ENCODE measurements at regions not wholly inside any gene's neighbourhood (a gene's known extent, or its start where the extent isn't known, plus 50 kb on each side); places are given as distances from the start of the nearest gene placed in this dataset.

DNA sequence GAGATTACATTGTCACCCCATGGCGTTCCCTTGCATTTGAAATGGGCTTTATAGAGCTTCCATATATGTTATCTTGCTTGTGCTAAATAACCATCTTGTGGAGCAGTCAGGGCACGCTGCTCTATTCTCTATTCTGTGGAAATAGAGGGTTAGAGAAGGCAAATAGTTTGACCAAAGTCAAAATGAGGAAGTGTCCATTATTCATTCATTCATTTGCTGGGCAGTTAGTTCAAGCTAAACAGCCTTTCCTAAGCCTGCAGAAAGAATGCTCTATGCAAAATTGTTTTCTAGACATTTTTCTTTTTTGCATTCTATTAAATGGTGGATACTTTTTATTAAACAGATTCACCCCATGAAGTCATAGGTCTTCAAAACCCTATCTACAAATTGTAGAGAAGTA, 67.8 kb upstream of the ELAC2 start:
- Histone ChIP-seq H3K4me2 (ENCODE audit: extremely low read depth, insufficient read depth, low read length) (no peak overlapping the region), H3K27ac (ENCODE audit: insufficient read depth, low read length) (no peak overlapping the region), H4K20me1 (ENCODE audit: control insufficient read depth, extremely low read depth, insufficient read depth, low read length) (no peaks in the 10 kb centered on the region), H3K79me2 (ENCODE audit: control insufficient read depth, insufficient read depth, low read length) (no peaks in the 10 kb centered on the region), H2AFZ (ENCODE audit: low read length) (no peak overlapping the region), H3K36me3 (ENCODE audit: control insufficient read depth, insufficient read depth, low read length) (no peaks in the 10 kb centered on the region), H3K27me3 (ENCODE audit: control insufficient read depth, insufficient read depth, low read length) (no peaks in the 10 kb centered on the region), H3K9me3 (ENCODE audit: control insufficient read depth, insufficient read depth, low read depth, low read length) (no peaks in the 10 kb centered on the region), H3K9ac (ENCODE audit: insufficient read depth, low read length) (no peak overlapping the region), H3K4me1 (ENCODE audit: control insufficient read depth, extremely low read depth, insufficient read depth, low read length) (no peaks in the 10 kb centered on the region), H3K4me3 (replicated peaks in 1 of 4; ENCODE audit: control extremely low read depth in 1 of 4, insufficient read depth in 1 of 4, low read depth in 3 of 4, low read length in 4 of 4) (no peak overlapping the region)
- TF ChIP-seq, protein P1, sequence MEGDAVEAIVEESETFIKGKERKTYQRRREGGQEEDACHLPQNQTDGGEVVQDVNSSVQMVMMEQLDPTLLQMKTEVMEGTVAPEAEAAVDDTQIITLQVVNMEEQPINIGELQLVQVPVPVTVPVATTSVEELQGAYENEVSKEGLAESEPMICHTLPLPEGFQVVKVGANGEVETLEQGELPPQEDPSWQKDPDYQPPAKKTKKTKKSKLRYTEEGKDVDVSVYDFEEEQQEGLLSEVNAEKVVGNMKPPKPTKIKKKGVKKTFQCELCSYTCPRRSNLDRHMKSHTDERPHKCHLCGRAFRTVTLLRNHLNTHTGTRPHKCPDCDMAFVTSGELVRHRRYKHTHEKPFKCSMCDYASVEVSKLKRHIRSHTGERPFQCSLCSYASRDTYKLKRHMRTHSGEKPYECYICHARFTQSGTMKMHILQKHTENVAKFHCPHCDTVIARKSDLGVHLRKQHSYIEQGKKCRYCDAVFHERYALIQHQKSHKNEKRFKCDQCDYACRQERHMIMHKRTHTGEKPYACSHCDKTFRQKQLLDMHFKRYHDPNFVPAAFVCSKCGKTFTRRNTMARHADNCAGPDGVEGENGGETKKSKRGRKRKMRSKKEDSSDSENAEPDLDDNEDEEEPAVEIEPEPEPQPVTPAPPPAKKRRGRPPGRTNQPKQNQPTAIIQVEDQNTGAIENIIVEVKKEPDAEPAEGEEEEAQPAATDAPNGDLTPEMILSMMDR (conservative IDR thresholded peaks at IDR 0.05 in 1 of 2, IDR thresholded peaks at IDR 0.05 in 1 of 2; ENCODE audit: low read depth in 1 of 2, low read length in 2 of 2) = no peak
- TF ChIP-seq EZH2 (IDR thresholded peaks at IDR 0.05; ENCODE audit: low read length, missing control alignments) = no peak
- no peak for DNase-seq (ENCODE audit: low read depth in 2 of 2)

GRCh38 chr17:13084420-13084819, 66.6 kb upstream of the ELAC2 start:
- no peak for DNase-seq (ENCODE audit: low read depth in 2 of 2)
- Histone ChIP-seq H3K4me3 (replicated peaks in 1 of 4; ENCODE audit: control extremely low read depth in 1 of 4, insufficient read depth in 1 of 4, low read depth in 3 of 4, low read length in 4 of 4) (no peak overlapping the region), H2AFZ (ENCODE audit: low read length) (no peak overlapping the region), H3K9ac (ENCODE audit: insufficient read depth, low read length) (no peak overlapping the region), H3K27me3 (ENCODE audit: control insufficient read depth, insufficient read depth, low read length) (no peaks in the 10 kb centered on the region), H3K79me2 (ENCODE audit: control insufficient read depth, insufficient read depth, low read length) (no peaks in the 10 kb centered on the region), H3K36me3 (ENCODE audit: control insufficient read depth, insufficient read depth, low read length) (no peaks in the 10 kb centered on the region), H3K27ac (ENCODE audit: insufficient read depth, low read length) (no peak overlapping the region), H3K4me2 (ENCODE audit: extremely low read depth, insufficient read depth, low read length) (no peak overlapping the region), H3K4me1 (ENCODE audit: control insufficient read depth, extremely low read depth, insufficient read depth, low read length) (no peaks in the 10 kb centered on the region), H3K9me3 (ENCODE audit: control insufficient read depth, insufficient read depth, low read depth, low read length) (no peaks in the 10 kb centered on the region), H4K20me1 (ENCODE audit: control insufficient read depth, extremely low read depth, insufficient read depth, low read length) (no peaks in the 10 kb centered on the region)
- no peak for TF ChIP-seq EZH2 (IDR thresholded peaks at IDR 0.05; ENCODE audit: low read length, missing control alignments)
- TF ChIP-seq, protein P1 (conservative IDR thresholded peaks at IDR 0.05 in 1 of 2, IDR thresholded peaks at IDR 0.05 in 1 of 2; ENCODE audit: low read depth in 1 of 2, low read length in 2 of 2) = no peak

DNA sequence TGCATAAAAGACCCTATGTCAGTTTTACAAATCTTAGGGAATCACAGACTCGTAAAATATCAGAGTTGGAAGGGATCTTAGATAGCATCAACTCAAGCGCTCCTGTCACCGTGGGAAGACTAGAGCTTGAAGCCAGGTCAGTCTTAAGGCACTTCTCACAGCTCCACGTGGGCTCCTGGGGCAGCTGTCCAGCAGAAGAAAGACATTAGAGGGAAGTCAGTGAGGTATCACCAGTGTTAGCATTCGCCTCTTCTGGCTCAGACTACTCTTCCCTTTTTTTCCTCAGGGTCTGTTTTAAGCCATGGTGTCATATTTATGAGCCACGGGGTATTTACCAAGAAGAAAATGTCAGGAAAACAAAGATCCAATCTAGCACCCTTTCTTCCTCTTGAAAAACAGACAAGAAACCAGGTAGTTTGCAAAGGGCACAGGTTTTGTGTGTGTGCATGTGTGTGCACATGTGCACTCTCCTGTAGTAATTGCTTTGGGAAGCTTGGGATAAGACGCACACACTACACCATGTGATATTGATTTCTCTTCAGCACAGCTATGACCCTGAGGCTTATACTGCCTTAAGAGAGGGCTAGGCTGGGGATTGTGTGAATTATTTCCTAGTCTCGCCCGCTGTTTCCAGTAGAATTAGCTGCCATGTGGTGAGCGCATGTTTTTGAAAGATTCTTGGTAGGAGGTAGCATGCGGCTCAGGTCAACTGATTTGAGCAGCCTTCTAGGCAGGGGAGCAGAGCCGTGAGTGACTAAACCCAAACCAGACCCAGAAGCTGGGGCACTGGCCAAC, 61.0 kb upstream of the ELAC2 start:
- Histone ChIP-seq H4K20me1 (ENCODE audit: control insufficient read depth, extremely low read depth, insufficient read depth, low read length) (no peaks in the 10 kb centered on the region), H3K4me2 (ENCODE audit: extremely low read depth, insufficient read depth, low read length) (no peak overlapping the region), H3K36me3 (ENCODE audit: control insufficient read depth, insufficient read depth, low read length) (no peaks in the 10 kb centered on the region), H3K4me1 (ENCODE audit: control insufficient read depth, extremely low read depth, insufficient read depth, low read length) (no peaks in the 10 kb centered on the region), H3K27ac (ENCODE audit: insufficient read depth, low read length) (no peak overlapping the region), H3K27me3 (ENCODE audit: control insufficient read depth, insufficient read depth, low read length) (no peaks in the 10 kb centered on the region), H3K9ac (ENCODE audit: insufficient read depth, low read length) (no peak overlapping the region), H3K4me3 (replicated peaks in 1 of 4; ENCODE audit: control extremely low read depth in 1 of 4, insufficient read depth in 1 of 4, low read depth in 3 of 4, low read length in 4 of 4) (no peak overlapping the region), H3K79me2 (ENCODE audit: control insufficient read depth, insufficient read depth, low read length) (no peaks in the 10 kb centered on the region), H3K9me3 (ENCODE audit: control insufficient read depth, insufficient read depth, low read depth, low read length) (no peaks in the 10 kb centered on the region), H2AFZ (ENCODE audit: low read length) (no peak overlapping the region)
- TF ChIP-seq, protein P1 (conservative IDR thresholded peaks at IDR 0.05 in 1 of 2, IDR thresholded peaks at IDR 0.05 in 1 of 2; ENCODE audit: low read depth in 1 of 2, low read length in 2 of 2) = no peak
- TF ChIP-seq EZH2 (IDR thresholded peaks at IDR 0.05; ENCODE audit: low read length, missing control alignments) = no peak
- DNase-seq (ENCODE audit: low read depth in 2 of 2) = no peak

All from fibroblast of lung (primary cell).